GM12878 (cell line): ENCODE measurements at regions not wholly inside any gene's neighbourhood (a gene's known extent, or its start where the extent isn't known, plus 50 kb on each side); places are given as distances from the start of the nearest gene placed in this dataset.
"Not testable (repeated sequence)": the region's sequence is repeated elsewhere in the genome, so short reads cannot be mapped to it uniquely, and the experiment has no call there.

Experiments
- CBFB ChIP-seq: IDR thresholded peaks from 2 replicates; pipeline ENCODE4 v1.6.1; 2016; ENCODE audit warnings: antibody characterized with exemption, low read depth
- CEBPB ChIP-seq, 2 experiments: fragments of 150-350 bp in 1 of 2; IDR thresholded peaks; 2 replicates each; pipeline ENCODE4 v1.6.1; 2012 to 2014; ENCODE audit warnings: low read depth in 2 of 2, low read length in 2 of 2, borderline replicate concordance in 1 of 2, inconsistent platforms in 1 of 2
- EGR1 ChIP-seq, 2 experiments: IDR thresholded peaks; 1 replicate in 1 of 2; 2 replicates in 1 of 2; pipeline ENCODE4 v1.6.1; 2011 to 2012; ENCODE audit warnings: low read depth in 2 of 2, low read length in 2 of 2, borderline replicate concordance in 1 of 2, mild to moderate bottlenecking in 1 of 2, moderate library complexity in 1 of 2
- ETV6 ChIP-seq, 2 experiments: fragments of 450-650 bp in 1 of 2; IDR thresholded peaks in 1 of 2; conservative IDR thresholded peaks in 1 of 2; 2 replicates each; pipeline ENCODE4 v1.6.1; 2014; ENCODE audit warnings: antibody characterized with exemption in 1 of 2, borderline replicate concordance in 1 of 2, low read depth in 1 of 2, mild to moderate bottlenecking in 1 of 2, moderate library complexity in 1 of 2
- TBL1XR1 ChIP-seq: IDR thresholded peaks from 2 replicates; pipeline ENCODE4 v1.6.1; 2012; ENCODE audit warnings: low read depth, low read length, improper control_type of control experiment
- TF ChIP-seq, protein P1 (sequence below): fragments of 450-650 bp; IDR thresholded peaks from 2 replicates; pipeline ENCODE4 v1.6.1; 2017; ENCODE audit warnings: mild to moderate bottlenecking

DNA sequence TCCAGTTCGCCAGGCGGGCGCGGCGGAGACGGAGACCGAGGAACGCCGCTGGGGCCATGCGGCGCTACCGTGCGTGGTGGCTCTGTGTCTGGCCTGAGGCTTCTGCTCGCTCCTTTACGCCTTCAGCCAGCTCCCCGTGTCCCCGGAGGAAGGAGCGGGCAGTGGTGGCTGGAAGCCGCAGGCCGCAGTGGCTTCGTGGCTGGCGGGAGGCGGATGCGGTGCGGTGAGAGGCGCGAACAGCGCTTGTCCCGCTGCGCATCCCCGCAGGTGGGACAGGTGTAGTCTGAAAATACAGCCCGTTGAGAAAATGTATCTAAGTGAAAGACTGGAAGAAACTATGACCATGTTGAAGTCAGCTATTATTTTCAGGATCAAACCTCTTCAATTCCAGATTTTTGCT is 796.5 kb downstream of the FOXD4L5 start:
- not testable (repeated sequence) for TF ChIP-seq TBL1XR1; CBFB; CEBPB (IDR thresholded peaks at IDR 0.05; ENCODE audit: borderline replicate concordance in 1 of 2, low read depth in 2 of 2, low read length in 2 of 2); ETV6 (conservative IDR thresholded peaks at IDR 0.05 in 1 of 2, IDR thresholded peaks at IDR 0.05 in 1 of 2; ENCODE audit: borderline replicate concordance in 1 of 2, low read depth in 1 of 2); EGR1 (IDR thresholded peaks at IDR 0.05; ENCODE audit: borderline replicate concordance in 1 of 2, low read depth in 2 of 2, low read length in 2 of 2)
- TF ChIP-seq, protein P1, sequence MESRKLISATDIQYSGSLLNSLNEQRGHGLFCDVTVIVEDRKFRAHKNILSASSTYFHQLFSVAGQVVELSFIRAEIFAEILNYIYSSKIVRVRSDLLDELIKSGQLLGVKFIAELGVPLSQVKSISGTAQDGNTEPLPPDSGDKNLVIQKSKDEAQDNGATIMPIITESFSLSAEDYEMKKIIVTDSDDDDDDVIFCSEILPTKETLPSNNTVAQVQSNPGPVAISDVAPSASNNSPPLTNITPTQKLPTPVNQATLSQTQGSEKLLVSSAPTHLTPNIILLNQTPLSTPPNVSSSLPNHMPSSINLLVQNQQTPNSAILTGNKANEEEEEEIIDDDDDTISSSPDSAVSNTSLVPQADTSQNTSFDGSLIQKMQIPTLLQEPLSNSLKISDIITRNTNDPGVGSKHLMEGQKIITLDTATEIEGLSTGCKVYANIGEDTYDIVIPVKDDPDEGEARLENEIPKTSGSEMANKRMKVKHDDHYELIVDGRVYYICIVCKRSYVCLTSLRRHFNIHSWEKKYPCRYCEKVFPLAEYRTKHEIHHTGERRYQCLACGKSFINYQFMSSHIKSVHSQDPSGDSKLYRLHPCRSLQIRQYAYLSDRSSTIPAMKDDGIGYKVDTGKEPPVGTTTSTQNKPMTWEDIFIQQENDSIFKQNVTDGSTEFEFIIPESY = not testable (repeated sequence)
